ENCODE measurements at regions not wholly inside any gene's neighbourhood (a gene's known extent, or its start where the extent isn't known, plus 50 kb on each side); places are given as distances from the start of the nearest gene placed in this dataset.

GRCh38 chr13:61722119-61722518 lies 306.5 kb upstream of the PCDH20 start:
- no peak for FAIRE-seq

DNA sequence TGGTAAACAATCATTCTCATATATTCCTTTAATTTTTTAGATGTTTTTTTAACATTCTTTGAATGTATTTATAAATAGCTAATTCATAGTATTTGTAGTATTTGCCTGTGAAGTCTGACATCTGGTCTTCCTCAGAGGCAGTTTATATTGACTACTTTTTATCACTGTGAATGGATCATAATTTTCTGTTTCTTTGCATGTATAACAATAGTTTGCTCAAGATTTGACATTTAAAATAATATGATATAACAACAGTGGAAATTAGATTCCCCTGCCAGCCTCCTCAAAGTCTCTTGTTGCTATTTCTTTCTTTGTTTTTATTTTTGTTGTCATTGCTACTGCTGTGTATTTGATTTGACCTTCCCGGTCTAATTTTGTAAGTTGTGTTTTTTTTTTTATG lies 297.0 kb upstream of the PCDH20 start:
- DNase-seq (ENCODE audit: insufficient read length, low spot score) (no peak), FAIRE-seq (no peak)

More at GRCh38 chr13:61722119-61722518, 306.5 kb upstream of the PCDH20 start:
- DNase-seq (ENCODE audit: insufficient read length, low spot score): no peak

DNA sequence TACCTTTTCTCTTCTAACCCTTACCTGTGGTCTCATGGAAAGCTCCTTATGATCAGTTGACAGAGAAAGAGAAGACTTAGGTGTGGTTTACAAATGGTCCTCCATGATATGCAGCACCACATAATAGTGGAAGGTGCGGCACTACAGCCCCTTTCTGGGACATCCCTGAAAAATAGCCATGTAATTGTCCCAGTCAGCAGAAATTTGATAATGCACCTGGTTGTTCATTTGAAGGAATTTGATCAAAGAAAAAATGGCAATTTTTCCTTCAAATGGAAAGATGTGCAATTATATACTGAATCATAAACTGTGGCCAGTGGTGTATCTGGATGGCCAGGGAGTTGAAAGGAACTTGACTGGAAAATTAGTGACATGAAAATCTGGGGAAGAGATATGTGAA lies 293.6 kb upstream of the PCDH20 start:
- no peak for DNase-seq (ENCODE audit: insufficient read length, low spot score)
- FAIRE-seq: no peak

DNA sequence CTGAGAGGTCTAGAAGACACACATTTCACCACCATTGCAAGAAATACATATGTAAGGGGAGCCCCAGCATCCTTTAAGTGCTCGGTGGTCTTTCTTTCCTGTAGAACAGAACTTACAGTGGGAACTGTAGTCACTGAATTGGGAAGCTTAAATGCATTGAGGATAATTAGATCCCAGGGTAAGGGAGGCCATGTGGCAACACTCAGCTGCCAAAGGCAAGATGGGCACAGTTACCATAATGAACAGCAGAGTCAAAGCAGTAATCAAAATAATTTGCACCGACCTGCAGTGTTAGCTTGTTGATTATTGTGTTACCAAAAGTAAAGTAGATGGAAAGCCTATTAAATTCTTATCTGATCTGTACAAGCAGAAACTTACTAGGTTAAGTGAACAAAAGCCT lies 291.2 kb upstream of the PCDH20 start:
- DNase-seq (ENCODE audit: insufficient read length, low spot score) (no peak), FAIRE-seq (no peak)

- FAIRE-seq: no peak
Measured at GRCh38 chr13:61700620-61701019, 285.0 kb upstream of the PCDH20 start.

GRCh38 chr13:61700181-61700580 lies 284.5 kb upstream of the PCDH20 start:
- no peak for DNase-seq (ENCODE audit: insufficient read length, low spot score)
- no peak for FAIRE-seq

More at GRCh38 chr13:61700620-61701019, 285.0 kb upstream of the PCDH20 start:
- no peak for DNase-seq (ENCODE audit: insufficient read length, low spot score)

- no peak for DNase-seq (ENCODE audit: insufficient read length, low spot score)
Measured at GRCh38 chr13:61696676-61697075, 281.0 kb upstream of the PCDH20 start.

DNA sequence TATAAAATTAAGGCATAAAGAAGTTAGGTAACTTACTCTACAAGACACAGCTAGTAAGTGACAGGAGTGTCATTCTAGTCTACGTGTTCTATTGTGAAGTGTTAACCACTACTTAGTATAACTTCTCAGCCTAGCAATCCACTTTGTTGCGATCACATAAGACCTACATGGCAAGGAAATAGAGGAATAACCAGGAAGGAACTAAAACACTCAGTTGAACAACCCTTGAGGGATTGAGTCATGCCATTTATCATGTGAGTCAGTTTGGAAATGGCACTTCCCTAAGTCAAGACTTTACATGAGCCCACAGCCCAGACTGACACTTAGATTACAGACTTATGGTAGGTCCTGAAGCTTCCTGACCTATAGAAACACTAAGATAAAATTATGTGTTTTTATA lies 279.5 kb upstream of the PCDH20 start:
- DNase-seq (ENCODE audit: insufficient read length, low spot score) (no peak), FAIRE-seq (no peak)

More at GRCh38 chr13:61696676-61697075, 281.0 kb upstream of the PCDH20 start:
- no peak for FAIRE-seq

- no peak for DNase-seq (ENCODE audit: insufficient read length, low spot score)
- FAIRE-seq: no peak
Measured at GRCh38 chr13:61692691-61693090, 277.0 kb upstream of the PCDH20 start.

GRCh38 chr13:61685682-61686012 lies 270.0 kb upstream of the PCDH20 start:
- no peak for DNase-seq (ENCODE audit: insufficient read length, low spot score)
- no peak for FAIRE-seq

GRCh38 chr13:61684976-61685681 lies 269.5 kb upstream of the PCDH20 start:
- FAIRE-seq (no peak), DNase-seq (ENCODE audit: insufficient read length, low spot score) (no peak)

DNA sequence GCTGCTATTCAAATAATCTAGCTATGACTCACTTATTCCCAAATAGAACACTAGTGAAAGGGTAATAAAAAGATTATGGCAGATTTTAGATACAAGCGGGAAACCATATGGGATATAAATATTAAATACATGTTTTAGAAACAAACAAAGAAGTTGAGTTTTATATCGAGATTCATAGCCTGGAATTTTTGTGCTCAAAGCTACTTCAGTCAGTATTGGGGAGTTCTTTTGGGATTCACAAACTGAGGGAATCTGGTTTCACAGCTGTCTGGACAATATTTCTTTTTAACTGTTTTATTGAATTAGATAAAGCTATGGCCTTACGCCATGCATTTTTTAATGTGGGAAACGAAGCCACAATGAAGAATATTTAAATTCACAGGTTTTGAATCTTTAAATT lies 257.1 kb upstream of the PCDH20 start:
- FAIRE-seq (no peak), DNase-seq (ENCODE audit: insufficient read length, low spot score) (no peak)

DNA sequence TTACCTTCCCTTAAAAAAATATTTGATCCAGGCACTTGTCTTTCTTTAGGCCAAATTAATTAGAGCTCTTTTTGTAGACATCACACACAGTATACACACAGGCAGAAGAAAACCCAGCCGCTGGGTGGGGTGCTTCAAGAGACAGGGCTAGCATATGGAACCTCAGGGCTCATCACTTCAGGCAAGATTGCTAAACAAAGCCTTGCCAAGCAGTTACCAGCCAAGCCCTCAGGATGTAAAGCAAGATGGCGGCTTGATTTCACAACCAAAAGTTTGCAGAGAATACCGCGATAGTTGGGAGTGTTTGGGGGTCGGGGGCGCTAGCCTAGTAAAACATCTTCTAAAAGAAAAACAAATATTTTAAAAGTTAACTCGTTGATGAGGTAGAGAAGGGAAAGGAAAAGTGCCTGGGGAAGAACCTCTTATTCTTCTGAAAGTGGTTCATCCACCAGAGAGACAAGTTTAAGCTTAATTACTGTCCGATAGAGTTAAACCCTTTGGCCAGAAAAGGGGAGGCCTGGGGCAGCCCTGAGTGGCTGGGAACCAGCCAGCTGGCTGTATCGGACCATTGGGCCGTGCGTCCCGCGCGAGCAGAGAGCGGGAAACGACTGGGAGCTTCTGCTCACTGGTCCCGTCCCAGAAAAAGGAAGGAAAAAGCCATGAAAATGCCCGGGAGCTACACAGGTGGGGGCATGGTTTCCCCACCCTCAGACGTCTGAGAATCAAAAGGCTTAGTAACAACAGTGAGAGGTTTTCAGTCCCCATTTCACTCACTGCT lies 254.9 kb upstream of the PCDH20 start:
- DNase-seq (ENCODE audit: insufficient read length, low spot score) (no peak), FAIRE-seq (no peak)

DNA sequence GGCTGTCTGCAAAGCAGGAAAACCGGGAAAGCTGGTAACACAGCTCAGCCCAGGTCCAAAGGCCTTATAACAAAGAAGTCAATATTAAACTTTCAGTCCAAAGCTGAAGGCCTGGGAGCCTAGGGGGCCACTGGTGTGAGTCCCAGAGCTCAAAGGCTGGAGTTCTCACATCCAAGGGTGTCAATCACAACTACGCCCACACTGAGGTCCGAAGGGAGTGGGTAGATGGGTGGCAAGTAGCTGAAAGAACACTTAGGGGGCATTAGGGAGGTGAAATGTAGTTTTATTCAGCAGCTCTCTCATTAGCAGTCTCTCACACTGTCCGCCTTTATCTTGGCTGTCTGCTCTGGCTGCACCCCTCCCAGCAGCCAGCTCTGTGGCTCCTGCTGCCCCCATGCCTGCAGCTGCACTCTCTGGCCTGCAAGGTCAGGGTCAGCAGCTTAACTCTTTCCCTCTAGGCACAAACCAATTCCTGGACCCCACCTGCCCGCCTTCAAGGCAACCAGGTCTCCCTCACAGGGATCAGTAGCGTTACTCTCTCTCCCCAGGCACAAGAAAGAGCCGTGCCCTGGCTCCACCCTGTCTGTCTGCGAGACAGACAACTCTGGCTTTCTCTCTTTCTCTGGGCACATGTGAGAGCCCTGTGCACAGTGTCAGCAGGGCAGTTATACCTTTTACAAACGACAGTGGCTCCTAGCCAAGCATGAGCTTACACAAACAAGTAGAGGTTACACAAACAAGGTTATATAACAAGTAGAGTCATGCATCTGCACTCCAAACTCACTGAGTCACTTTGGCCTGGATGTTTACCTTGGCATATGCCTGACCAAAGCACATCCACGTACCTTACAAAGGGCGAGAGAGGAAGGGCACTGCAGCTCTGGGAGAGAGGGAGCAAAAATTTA lies 249.4 kb upstream of the PCDH20 start:
- DNase-seq (ENCODE audit: insufficient read length, low spot score) (no peak), FAIRE-seq (no peak)

GRCh38 chr13:61654481-61654880 lies 238.8 kb upstream of the PCDH20 start:
- FAIRE-seq (no peak), DNase-seq (ENCODE audit: insufficient read length, low spot score) (no peak)

DNA sequence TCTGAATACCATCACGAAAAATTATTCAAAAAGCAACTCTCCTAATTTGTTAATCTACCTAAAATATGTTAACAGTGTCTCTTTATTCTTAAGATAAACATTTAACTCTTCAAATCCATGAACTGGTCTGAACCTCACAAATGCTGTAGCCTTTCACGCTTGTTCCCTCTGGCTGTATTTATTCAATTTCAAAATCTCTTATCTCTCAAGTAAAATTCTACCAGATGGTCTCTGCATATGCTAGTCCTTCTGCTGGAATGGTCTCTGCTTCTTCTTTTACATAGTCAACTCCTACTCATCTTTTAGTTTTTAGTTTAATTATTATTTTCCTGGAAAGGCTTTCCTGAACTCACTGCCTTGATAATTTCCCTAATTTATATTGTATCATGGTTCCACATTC lies 232.9 kb upstream of the PCDH20 start:
- FAIRE-seq (no peak), DNase-seq (ENCODE audit: insufficient read length, low spot score) (no peak)

DNA sequence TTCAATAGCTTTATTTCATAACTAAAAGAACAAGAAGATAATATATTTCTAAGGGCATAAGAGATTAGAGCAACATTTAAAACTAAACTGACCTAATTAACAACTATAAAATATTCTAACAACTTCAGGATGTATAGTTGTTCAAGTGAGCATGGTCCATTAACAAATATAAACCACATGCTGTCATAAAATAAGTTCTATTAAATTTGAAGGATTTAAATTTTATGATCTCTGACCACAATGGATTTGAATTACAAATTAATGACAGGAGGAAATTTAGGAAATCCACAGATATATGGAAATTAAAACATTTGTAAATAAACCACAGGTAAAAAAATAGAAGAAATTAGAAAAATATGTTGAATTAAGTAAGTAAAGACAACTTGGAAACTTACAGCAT lies 196.5 kb upstream of the PCDH20 start:
- DNase-seq (ENCODE audit: insufficient read length, low spot score) (no peak), FAIRE-seq (no peak)

DNA sequence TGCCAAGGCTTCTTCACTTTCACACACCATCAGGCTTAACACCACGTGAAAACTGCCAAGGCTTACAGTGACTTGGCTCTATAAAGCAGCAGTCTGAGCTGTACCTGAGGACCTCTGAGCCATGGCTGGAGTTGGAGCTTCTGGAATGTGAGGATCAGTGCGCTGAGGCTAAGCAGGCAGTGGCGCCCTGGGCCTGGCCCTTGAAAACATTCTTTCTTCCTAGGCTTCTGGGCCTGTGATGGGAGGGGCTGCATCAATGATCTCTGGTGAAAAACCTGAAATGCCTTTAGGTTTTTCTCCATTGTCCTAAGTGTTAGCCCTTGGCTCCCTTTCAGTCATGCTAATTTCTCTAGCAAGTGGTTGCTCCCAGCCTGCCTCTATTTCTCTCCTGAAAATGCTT lies 192.5 kb upstream of the PCDH20 start:
- FAIRE-seq (no peak), DNase-seq (ENCODE audit: insufficient read length, low spot score) (no peak)

DNA sequence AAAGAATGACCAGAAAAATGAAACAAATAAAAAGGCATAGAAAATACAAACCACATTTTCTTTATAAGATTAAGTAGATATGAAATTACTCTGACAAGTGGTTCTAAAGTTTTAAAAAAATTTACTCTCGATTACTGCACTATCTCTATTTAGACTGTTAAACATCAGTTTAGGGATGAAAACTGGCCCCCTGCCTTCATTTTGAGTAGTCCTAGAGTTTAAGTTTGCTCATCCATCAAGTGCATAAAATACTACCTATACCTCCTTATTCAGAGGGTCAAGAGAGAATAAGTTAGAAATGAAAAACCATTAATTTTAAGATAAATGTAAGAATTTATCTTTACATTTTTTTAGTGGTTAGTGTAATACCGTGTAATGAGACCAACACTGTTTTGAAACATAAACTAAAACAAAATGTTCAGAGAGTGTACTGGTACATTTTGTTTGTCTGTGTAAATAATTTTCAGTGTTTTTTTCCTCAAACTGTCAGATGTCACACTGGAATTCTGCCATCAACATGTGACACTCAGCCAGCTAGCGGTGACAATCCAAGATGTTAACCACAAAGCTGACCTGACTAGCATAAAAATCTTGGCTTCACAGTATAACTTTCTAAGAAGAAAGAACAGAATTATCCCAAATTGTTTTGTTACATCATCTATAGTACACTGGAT lies 184.8 kb upstream of the PCDH20 start:
- FAIRE-seq (no peak), DNase-seq (ENCODE audit: insufficient read length, low spot score) (no peak)

DNA sequence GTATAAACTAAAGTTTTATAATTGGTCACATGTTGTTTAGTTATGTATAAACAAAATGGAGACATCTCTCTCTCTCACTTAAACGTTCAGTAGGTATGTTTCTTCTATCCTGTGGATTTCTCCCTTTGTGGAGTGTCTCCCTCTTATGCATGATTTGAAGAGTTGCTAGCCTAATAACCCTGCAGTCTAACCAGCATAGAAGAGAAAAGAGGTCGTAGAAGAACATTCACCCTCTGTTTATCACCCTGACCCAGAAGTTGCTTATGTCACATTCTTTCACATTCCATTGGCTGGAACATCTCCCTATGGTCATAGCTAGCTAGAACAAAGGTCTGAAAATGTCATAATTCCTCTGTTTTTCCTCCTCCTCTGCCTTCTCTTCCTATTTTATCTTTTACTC lies 176.8 kb upstream of the PCDH20 start:
- DNase-seq (ENCODE audit: insufficient read length, low spot score) (no peak), FAIRE-seq (no peak)

DNA sequence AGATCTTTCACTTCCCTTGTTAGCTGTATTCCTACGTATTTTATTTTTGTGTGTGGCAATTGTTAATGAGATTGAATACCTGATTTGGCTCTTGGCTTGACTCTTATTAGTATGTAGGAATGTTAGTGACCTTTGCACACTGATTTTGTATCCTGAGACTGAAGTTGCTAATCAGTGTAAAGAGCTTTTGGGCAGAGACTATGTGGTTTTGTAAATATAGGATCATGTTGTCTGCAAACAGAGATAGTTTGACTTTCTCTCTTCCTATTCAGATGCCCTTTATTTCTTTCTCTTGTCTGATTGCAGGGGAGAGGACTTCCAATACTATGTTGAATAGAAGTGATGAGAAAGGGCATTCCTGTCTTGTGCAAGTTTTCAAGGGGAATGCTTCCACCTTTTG lies 160.3 kb upstream of the PCDH20 start:
- FAIRE-seq (no peak), DNase-seq (ENCODE audit: insufficient read length, low spot score) (no peak)
